Activated naive CD8-positive, alpha-beta T cell treated with anti-CD3 and anti-CD28 coated beads for 36 hours (primary cell): ENCODE measurements at regions not wholly inside any gene's neighbourhood (a gene's known extent, or its start where the extent isn't known, plus 50 kb on each side); places are given as distances from the start of the nearest gene placed in this dataset.
"Not testable (repeated sequence)": the region's sequence is repeated elsewhere in the genome, so short reads cannot be mapped to it uniquely, and the experiment has no call there.

Source experiments
- DNase-seq: peaks from one replicate; pipeline ENCODE4 v3.0.0; 2021
- H3K27ac Mint-ChIP-seq: one replicate; pipeline ENCODE4 v1.8.0; 2022; ENCODE audit warnings: mild to moderate bottlenecking, moderate library complexity, mixed read lengths
- H3K27me3 Mint-ChIP-seq: one replicate; pipeline ENCODE4 v1.8.0; 2022; ENCODE audit warnings: mild to moderate bottlenecking, mixed read lengths
- H3K36me3 Mint-ChIP-seq: one replicate; pipeline ENCODE4 v1.8.0; 2021; ENCODE audit warnings: mild to moderate bottlenecking, mixed read lengths
- H3K4me1 Mint-ChIP-seq: one replicate; pipeline ENCODE4 v1.8.0; 2021; ENCODE audit warnings: mixed read lengths
- H3K4me3 Mint-ChIP-seq: one replicate; pipeline ENCODE4 v1.8.0; 2022; ENCODE audit warnings: mild to moderate bottlenecking, moderate library complexity, mixed read lengths
- H3K9me3 Mint-ChIP-seq: one replicate; pipeline ENCODE4 v1.8.0; 2022; ENCODE audit warnings: mixed read lengths

DNA sequence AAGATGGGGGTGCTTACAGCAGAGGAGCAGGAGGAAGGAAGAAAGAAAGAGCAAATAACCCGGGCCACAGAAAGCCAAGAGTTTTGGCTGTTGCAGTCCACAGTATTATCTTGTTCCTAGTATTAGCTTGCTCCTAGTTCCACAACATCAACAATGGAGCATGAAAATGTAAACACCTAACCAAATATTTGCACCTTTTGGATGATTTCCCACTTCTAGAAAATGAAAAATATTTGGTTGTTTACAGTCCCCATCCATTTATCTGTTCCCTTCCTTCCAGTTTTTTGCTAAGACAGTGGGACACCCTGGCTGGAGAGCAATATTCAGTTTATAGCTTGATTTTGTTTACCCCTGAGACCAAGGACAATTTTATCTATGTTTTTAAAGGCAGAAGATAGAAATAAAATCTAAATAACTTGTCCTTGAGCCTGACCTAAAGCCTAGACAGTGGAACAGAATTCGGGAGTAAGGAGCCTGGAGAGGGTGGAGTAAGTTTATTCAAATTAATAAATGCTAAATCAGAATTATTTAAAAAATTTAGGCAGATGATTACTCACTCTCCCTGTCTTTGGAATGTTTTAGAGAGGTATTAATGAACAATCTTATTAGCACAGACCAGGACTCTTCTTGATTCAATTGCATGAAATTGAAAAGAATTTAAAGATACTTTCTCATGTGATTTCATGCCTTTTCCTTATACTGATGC, 51.6 kb downstream of the RESF1 start:
- Mint-ChIP-seq H3K4me3 (no peak overlapping the region), H3K4me1 (peaks cover 7% of the 10 kb centered on the region), H3K9me3 (no peaks in the 10 kb centered on the region), H3K36me3 (no peaks in the 10 kb centered on the region), H3K27ac (no peak overlapping the region), H3K27me3 (no peaks in the 10 kb centered on the region)
- DNase-seq = no peak

DNA sequence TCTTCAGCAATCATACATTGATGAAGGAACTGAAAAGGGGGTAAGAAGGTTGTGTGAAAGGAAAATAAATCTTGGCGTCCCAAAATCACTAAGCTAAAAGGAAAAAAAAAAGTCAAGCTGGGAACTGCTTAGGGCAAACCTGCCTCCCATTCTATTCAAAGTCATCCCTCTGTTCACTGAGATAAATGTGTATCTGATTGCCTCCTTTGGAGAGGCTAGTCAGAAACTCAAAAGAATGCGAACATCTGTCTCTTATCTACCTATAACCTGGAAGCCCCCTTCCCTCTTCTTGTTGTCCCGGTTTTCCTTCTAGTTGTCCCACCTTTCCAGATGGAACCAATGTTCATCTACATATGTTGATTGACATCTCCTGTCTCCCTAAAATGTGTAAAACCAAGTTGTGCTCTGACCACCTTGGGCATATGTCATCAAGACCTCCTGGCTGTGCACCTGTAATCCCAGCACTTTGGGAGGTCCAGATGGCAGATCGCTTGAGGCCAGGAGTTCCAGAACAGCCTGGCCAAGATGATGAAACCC, 53.1 kb downstream of the RESF1 start:
- Mint-ChIP-seq H3K4me1 (peaks cover 9% of the 10 kb centered on the region), H3K9me3 (no peaks in the 10 kb centered on the region), H3K36me3 (no peaks in the 10 kb centered on the region), H3K27ac (no peak overlapping the region), H3K27me3 (no peaks in the 10 kb centered on the region), H3K4me3 (no peak overlapping the region)
- DNase-seq = no peak

- Mint-ChIP-seq H3K4me1 (peaks cover 9% of the 10 kb centered on the region), H3K27ac (no peak overlapping the region), H3K27me3 (no peaks in the 10 kb centered on the region), H3K36me3 (no peaks in the 10 kb centered on the region), H3K4me3 (no peak overlapping the region), H3K9me3 (no peaks in the 10 kb centered on the region)
- DNase-seq = no peak
These were observed 55.8 kb downstream of the RESF1 start for GRCh38 chr12:32015036-32015435.

DNA sequence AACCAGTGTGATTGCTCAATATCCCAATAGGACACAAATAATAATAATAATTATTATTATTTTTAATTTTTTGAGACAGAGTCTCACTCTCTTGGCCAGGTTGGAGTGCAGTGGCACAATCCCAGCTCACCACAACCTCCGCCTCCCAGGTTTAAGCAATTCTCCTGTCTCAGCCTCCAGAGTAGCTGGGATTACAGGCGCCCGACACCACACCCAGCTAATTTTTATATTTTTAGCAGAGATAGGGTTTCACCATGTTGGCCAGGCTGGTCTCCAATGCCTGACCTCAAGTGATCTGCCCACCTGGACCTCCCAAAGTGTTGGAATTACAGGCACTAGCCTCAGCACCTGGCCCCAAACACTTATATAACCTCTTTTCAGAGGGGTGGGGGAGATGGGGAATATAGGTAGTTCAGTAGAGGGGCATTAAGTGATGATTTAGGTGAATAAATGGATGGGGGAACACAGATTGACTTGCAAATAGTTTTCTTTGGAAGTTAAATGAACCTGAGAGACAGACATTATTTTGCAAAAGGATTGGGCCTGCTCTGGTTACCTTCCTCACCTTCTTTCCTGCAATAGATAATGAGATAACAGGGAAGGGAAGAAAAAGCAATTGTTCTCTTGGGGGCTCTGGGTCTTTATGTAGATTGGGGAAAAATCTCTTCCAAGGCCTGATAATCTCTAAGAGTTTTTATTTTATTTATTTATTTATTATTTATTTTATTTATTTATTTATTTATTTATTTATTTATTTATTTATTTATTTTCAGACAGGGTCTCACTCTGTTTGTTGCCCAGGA, 57.7 kb downstream of the RESF1 start:
- no peak overlapping the region for H3K4me3 Mint-ChIP-seq
- H3K27ac Mint-ChIP-seq = no peak overlapping the region
- H3K27me3 Mint-ChIP-seq = no peaks in the 10 kb centered on the region
- peaks cover 18% of the 10 kb centered on the region for H3K4me1 Mint-ChIP-seq
- H3K36me3 Mint-ChIP-seq = peaks cover 5% of the 10 kb centered on the region
- no peak for DNase-seq
- peaks cover 3% of the 10 kb centered on the region for H3K9me3 Mint-ChIP-seq

- H3K36me3 Mint-ChIP-seq = peaks cover 14% of the 10 kb centered on the region
- no peaks in the 10 kb centered on the region for H3K27me3 Mint-ChIP-seq
- no peak for DNase-seq
- H3K4me3 Mint-ChIP-seq = no peak overlapping the region
- peaks cover 26% of the 10 kb centered on the region for H3K4me1 Mint-ChIP-seq
- no peak overlapping the region for H3K27ac Mint-ChIP-seq
- peaks cover 6% of the 10 kb centered on the region for H3K9me3 Mint-ChIP-seq
These were observed 62.1 kb downstream of the RESF1 start for GRCh38 chr12:32021346-32021773.

DNA sequence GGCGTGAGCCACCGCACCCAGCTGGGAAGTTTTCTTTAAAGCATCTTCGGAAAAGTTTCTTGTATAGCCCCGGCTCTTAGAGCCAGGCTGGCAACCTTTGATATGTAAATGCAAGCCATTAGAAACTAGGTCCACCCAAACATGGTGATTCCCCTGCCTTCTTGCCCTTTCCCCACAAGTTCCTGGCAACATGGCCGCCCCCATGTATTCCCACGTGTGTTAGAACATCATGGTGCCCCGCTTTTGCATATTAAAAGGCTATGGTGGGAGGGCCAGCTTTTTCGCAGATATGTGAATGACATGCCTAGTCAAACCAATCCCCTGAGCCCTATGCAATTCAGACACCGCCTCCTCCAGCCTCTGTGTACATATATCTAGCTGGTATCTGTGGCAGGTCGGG, 63.2 kb downstream of the RESF1 start:
- H3K27ac Mint-ChIP-seq, H3K4me3 Mint-ChIP-seq, DNase-seq, H3K27me3 Mint-ChIP-seq, H3K9me3 Mint-ChIP-seq: not testable (repeated sequence)
- Mint-ChIP-seq H3K4me1 (peaks cover 32% of the 10 kb centered on the region), H3K36me3 (peaks cover 14% of the 10 kb centered on the region)

- H3K27ac Mint-ChIP-seq, DNase-seq, H3K27me3 Mint-ChIP-seq, H3K4me3 Mint-ChIP-seq, H3K9me3 Mint-ChIP-seq: not testable (repeated sequence)
- peaks cover 32% of the 10 kb centered on the region for H3K4me1 Mint-ChIP-seq
- H3K36me3 Mint-ChIP-seq = peaks cover 14% of the 10 kb centered on the region
These were observed 64.6 kb downstream of the RESF1 start for GRCh38 chr12:32023861-32024260.

- H3K9me3 Mint-ChIP-seq = peaks cover 6% of the 10 kb centered on the region
- peaks cover 32% of the 10 kb centered on the region for H3K4me1 Mint-ChIP-seq
- peaks cover 14% of the 10 kb centered on the region for H3K36me3 Mint-ChIP-seq
- no peak for DNase-seq
- H3K27ac Mint-ChIP-seq = peak overlapping the region; percentile 60
- H3K27me3 Mint-ChIP-seq = no peaks in the 10 kb centered on the region
- no peak overlapping the region for H3K4me3 Mint-ChIP-seq
These were observed 65.8 kb downstream of the RESF1 start for GRCh38 chr12:32024884-32025592.

DNA sequence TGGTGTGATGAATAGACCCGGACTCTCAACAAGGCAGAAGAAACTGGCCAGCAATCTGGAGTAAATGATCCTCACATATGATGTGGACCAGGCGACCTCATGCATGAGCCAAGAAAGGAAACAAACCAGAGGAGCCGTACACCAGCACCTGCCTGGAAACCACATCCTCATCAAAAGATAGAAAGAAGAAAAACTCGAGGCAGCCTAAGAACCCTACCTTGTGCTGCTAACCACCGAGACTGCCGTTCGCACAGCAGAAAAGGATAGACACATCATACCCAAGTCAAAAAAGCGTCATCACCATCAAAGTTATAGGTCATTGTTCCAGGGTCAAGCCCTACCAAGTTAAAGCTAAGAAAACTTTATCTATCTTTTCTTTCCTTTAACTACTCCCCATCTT, 66.7 kb downstream of the RESF1 start:
- peaks cover 6% of the 10 kb centered on the region for H3K9me3 Mint-ChIP-seq
- peak; percentile 61 for DNase-seq
- H3K4me3 Mint-ChIP-seq = peak overlapping the region; percentile 7
- H3K4me1 Mint-ChIP-seq = peaks cover 26% of the 10 kb centered on the region
- H3K27me3 Mint-ChIP-seq = no peaks in the 10 kb centered on the region
- peaks cover 14% of the 10 kb centered on the region for H3K36me3 Mint-ChIP-seq
- peak overlapping the region; percentile 88 for H3K27ac Mint-ChIP-seq

DNA sequence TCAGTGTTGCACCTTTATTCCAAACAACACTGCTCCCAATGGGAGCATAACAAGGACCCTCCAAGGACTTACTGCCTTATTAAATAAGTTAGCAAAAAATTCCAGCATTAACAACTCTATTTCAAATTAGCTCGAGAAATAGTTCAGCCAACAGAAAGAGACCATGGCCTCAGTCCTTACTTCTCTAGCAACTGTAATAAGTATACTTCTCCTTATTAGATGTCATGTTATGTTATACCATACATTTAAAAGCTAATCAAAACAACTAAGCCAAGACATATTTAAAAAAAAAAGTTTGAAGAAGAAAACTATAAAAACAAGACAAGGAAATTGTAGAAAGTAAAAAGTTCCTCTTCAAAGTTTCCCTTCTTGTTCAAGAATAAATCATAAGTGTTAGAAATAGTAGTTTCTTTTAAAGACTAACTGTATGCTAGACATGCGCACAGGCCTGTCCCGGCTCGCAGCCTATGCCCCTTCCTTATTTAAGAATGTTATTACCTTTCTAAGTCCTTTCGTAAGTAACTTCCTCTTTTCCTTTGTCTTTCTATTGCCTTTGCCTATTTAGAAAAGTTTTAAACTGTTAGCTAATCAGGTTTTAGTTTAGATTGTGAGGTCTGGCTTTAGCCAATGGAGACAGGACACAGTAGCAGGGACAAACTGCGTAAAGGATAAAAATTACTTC, 68.6 kb downstream of the RESF1 start:
- H3K9me3 Mint-ChIP-seq = peaks cover 3% of the 10 kb centered on the region
- DNase-seq = no peak
- no peaks in the 10 kb centered on the region for H3K27me3 Mint-ChIP-seq
- peaks cover 9% of the 10 kb centered on the region for H3K36me3 Mint-ChIP-seq
- H3K27ac Mint-ChIP-seq = no peak overlapping the region
- H3K4me1 Mint-ChIP-seq = peaks cover 25% of the 10 kb centered on the region
- no peak overlapping the region for H3K4me3 Mint-ChIP-seq

DNA sequence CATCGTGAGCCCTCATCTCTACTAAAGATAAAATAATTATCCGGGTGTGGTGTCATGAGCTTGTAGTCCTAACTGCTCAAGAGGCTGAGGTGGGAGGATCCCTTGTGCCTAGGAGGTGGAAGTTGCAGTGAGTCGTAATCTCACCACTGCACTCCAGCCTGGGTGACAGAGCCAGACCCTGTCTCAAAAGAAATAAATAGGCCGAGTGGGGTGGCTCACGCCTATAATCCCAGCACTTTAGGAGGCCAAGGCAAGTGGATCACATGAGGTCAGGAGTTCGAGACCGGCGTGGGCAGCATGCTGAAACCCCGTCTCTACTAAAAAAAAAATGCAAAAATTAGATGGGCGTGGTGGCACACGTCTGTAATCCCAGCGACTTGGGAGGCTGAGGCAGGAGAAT, 70.9 kb downstream of the RESF1 start:
- Mint-ChIP-seq H3K9me3 (no peaks in the 10 kb centered on the region), H3K36me3 (no peaks in the 10 kb centered on the region), H3K4me3 (no peak overlapping the region), H3K27ac (no peak overlapping the region), H3K4me1 (peaks cover 19% of the 10 kb centered on the region), H3K27me3 (no peaks in the 10 kb centered on the region)
- DNase-seq = no peak

- H3K36me3 Mint-ChIP-seq = no peaks in the 10 kb centered on the region
- no peaks in the 10 kb centered on the region for H3K9me3 Mint-ChIP-seq
- DNase-seq = no peak
- no peaks in the 10 kb centered on the region for H3K27me3 Mint-ChIP-seq
- H3K4me1 Mint-ChIP-seq = peaks cover 15% of the 10 kb centered on the region
- no peak overlapping the region for H3K4me3 Mint-ChIP-seq
- H3K27ac Mint-ChIP-seq = no peak overlapping the region
These were observed 71.5 kb downstream of the RESF1 start for GRCh38 chr12:32030676-32031075.

GRCh38 chr12:32031109-32031508, 71.9 kb downstream of the RESF1 start:
- Mint-ChIP-seq H3K27ac (peak overlapping the region; percentile 27), H3K4me3 (no peak overlapping the region), H3K4me1 (peaks cover 11% of the 10 kb centered on the region), H3K36me3 (no peaks in the 10 kb centered on the region), H3K9me3 (no peaks in the 10 kb centered on the region), H3K27me3 (no peaks in the 10 kb centered on the region)
- no peak for DNase-seq

DNA sequence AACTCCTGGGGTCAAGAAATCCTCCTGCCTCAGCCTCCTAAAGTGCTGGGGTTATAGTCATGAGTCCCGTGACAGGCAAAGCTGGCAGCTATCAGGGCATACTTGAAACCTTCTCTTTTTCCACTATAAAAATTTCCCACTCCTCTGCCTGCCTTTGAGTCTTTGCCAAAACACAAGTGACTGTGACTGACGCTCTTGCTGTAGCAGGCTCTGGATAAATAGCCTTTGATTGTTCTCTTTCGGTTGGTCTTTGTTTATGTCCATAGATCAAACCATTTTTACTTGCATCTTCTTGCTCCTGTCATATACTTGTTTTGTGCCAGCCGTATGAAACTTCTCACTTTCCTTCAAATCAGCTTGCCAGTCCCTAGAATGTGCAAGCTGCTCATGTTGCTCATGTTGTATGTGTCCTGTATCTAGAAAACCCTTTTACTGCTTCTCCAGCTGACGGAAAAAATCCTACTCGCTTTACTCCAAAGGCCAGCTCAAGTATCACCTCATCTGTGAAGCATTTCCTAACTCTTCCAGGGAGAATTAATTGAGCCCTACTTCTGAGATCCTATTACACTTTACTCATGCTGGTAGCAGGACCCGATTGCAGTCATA, 73.1 kb downstream of the RESF1 start:
- Mint-ChIP-seq H3K4me1 (peaks cover 3% of the 10 kb centered on the region), H3K36me3 (no peaks in the 10 kb centered on the region), H3K27ac (no peak overlapping the region), H3K27me3 (no peaks in the 10 kb centered on the region), H3K4me3 (no peak overlapping the region), H3K9me3 (no peaks in the 10 kb centered on the region)
- DNase-seq = no peak
